Neural cell (in vitro differentiated cells): ENCODE measurements at regions not wholly inside any gene's neighbourhood (a gene's known extent, or its start where the extent isn't known, plus 50 kb on each side); places are given as distances from the start of the nearest gene placed in this dataset.

ENCODE experiments used
- EP300 ChIP-seq: fragments of 450-650 bp; conservative IDR thresholded peaks from 2 replicates; pipeline ENCODE4 v1.6.1; 2014; ENCODE audit warnings: antibody characterized with exemption, mild to moderate bottlenecking, moderate library complexity; ENCODE audit not compliant: poor library complexity, severe bottlenecking
- EZH2 ChIP-seq: fragments of 200-600, 300-800 bp; shearing (Covaris generic), sonication (generic); IDR thresholded peaks from 2 replicates; pipeline ENCODE4 v1.6.1; 2014; ENCODE audit warnings: antibody characterized with exemption, low read length, borderline replicate concordance, mild to moderate bottlenecking; ENCODE audit not compliant: insufficient read depth, poor library complexity, severe bottlenecking
- MXI1 ChIP-seq: fragments of 450-650 bp; conservative IDR thresholded peaks from 2 replicates; pipeline ENCODE4 v1.6.1; 2014; ENCODE audit warnings: antibody characterized with exemption, mild to moderate bottlenecking; ENCODE audit not compliant: poor library complexity, severe bottlenecking
- POLR2AphosphoS5 ChIP-seq: IDR thresholded peaks from 2 replicates; pipeline ENCODE4 v1.6.1; 2012
- RAD21 ChIP-seq: fragments of 450-650 bp; conservative IDR thresholded peaks from 2 replicates; pipeline ENCODE4 v1.6.1; 2014; ENCODE audit warnings: antibody characterized with exemption, mild to moderate bottlenecking, moderate library complexity
- TAF1 ChIP-seq: IDR thresholded peaks from 2 replicates; pipeline ENCODE4 v1.6.1; 2012; ENCODE audit warnings: low read depth
- TF ChIP-seq, protein P1 (sequence below): fragments of 450-650 bp; IDR thresholded peaks from 2 replicates; pipeline ENCODE4 v1.5.1; 2014; ENCODE audit warnings: antibody characterized with exemption, mild to moderate bottlenecking, moderate library complexity; ENCODE audit not compliant: poor library complexity, severe bottlenecking
- TF ChIP-seq, protein P2 (sequence below): IDR thresholded peaks from 2 replicates; pipeline ENCODE4 v1.6.1; 2012; ENCODE audit warnings: borderline replicate concordance

GRCh38 chr12:77344651-77345050, 279.3 kb upstream of the E2F7 start:
- TF ChIP-seq, protein P1, sequence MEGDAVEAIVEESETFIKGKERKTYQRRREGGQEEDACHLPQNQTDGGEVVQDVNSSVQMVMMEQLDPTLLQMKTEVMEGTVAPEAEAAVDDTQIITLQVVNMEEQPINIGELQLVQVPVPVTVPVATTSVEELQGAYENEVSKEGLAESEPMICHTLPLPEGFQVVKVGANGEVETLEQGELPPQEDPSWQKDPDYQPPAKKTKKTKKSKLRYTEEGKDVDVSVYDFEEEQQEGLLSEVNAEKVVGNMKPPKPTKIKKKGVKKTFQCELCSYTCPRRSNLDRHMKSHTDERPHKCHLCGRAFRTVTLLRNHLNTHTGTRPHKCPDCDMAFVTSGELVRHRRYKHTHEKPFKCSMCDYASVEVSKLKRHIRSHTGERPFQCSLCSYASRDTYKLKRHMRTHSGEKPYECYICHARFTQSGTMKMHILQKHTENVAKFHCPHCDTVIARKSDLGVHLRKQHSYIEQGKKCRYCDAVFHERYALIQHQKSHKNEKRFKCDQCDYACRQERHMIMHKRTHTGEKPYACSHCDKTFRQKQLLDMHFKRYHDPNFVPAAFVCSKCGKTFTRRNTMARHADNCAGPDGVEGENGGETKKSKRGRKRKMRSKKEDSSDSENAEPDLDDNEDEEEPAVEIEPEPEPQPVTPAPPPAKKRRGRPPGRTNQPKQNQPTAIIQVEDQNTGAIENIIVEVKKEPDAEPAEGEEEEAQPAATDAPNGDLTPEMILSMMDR: no peak
- TF ChIP-seq EP300: no peak
- TF ChIP-seq EZH2: no peak
- no peak for TF ChIP-seq POLR2AphosphoS5
- TF ChIP-seq, protein P2, sequence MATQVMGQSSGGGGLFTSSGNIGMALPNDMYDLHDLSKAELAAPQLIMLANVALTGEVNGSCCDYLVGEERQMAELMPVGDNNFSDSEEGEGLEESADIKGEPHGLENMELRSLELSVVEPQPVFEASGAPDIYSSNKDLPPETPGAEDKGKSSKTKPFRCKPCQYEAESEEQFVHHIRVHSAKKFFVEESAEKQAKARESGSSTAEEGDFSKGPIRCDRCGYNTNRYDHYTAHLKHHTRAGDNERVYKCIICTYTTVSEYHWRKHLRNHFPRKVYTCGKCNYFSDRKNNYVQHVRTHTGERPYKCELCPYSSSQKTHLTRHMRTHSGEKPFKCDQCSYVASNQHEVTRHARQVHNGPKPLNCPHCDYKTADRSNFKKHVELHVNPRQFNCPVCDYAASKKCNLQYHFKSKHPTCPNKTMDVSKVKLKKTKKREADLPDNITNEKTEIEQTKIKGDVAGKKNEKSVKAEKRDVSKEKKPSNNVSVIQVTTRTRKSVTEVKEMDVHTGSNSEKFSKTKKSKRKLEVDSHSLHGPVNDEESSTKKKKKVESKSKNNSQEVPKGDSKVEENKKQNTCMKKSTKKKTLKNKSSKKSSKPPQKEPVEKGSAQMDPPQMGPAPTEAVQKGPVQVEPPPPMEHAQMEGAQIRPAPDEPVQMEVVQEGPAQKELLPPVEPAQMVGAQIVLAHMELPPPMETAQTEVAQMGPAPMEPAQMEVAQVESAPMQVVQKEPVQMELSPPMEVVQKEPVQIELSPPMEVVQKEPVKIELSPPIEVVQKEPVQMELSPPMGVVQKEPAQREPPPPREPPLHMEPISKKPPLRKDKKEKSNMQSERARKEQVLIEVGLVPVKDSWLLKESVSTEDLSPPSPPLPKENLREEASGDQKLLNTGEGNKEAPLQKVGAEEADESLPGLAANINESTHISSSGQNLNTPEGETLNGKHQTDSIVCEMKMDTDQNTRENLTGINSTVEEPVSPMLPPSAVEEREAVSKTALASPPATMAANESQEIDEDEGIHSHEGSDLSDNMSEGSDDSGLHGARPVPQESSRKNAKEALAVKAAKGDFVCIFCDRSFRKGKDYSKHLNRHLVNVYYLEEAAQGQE: no peak
- no peak for TF ChIP-seq RAD21
- no peak for TF ChIP-seq MXI1
- TF ChIP-seq TAF1: no peak
